ENCODE measurements at regions not wholly inside any gene's neighbourhood (a gene's known extent, or its start where the extent isn't known, plus 50 kb on each side); places are given as distances from the start of the nearest gene placed in this dataset.

GRCh38 chr6:4561078-4561435 is 215.1 kb upstream of the CDYL start:
- TF ChIP-seq CTCF (IDR thresholded peaks at IDR 0.05; ENCODE audit: borderline replicate concordance, insufficient read depth, low read depth, low read length) = no peak
- no peak overlapping the region for H3K4me3 ChIP-seq (ENCODE audit: low read depth, low read length)

- no peak for TF ChIP-seq CTCF (IDR thresholded peaks at IDR 0.05; ENCODE audit: borderline replicate concordance, insufficient read depth, low read depth, low read length)
- no peak overlapping the region for H3K4me3 ChIP-seq (ENCODE audit: low read depth, low read length)
Observed at GRCh38 chr6:4560221-4561077, 215.8 kb upstream of the CDYL start.

- no peak for TF ChIP-seq CTCF (IDR thresholded peaks at IDR 0.05; ENCODE audit: borderline replicate concordance, insufficient read depth, low read depth, low read length)
- H3K4me3 ChIP-seq (ENCODE audit: low read depth, low read length) = no peak overlapping the region
Observed at GRCh38 chr6:4559281-4559875, 216.8 kb upstream of the CDYL start.

- H3K4me3 ChIP-seq (ENCODE audit: low read depth, low read length) = no peak overlapping the region
- no peak for TF ChIP-seq CTCF (IDR thresholded peaks at IDR 0.05; ENCODE audit: borderline replicate concordance, insufficient read depth, low read depth, low read length)
Observed at GRCh38 chr6:4554645-4555044, 221.6 kb upstream of the CDYL start.

- no peak overlapping the region for H3K4me3 ChIP-seq (ENCODE audit: low read depth, low read length)
- no peak for TF ChIP-seq CTCF (IDR thresholded peaks at IDR 0.05; ENCODE audit: borderline replicate concordance, insufficient read depth, low read depth, low read length)
Observed at GRCh38 chr6:4553387-4553786, 222.8 kb upstream of the CDYL start.

GRCh38 chr6:4550227-4550597 is 226.0 kb upstream of the CDYL start:
- H3K4me3 ChIP-seq (ENCODE audit: low read depth, low read length) = no peak overlapping the region
- no peak for TF ChIP-seq CTCF (IDR thresholded peaks at IDR 0.05; ENCODE audit: borderline replicate concordance, insufficient read depth, low read depth, low read length)

Measured in GM12875 (cell line).